Mesenchymal stem cell (in vitro differentiated cells and primary cell): ENCODE measurements at regions not wholly inside any gene's neighbourhood (a gene's known extent, or its start where the extent isn't known, plus 50 kb on each side); places are given as distances from the start of the nearest gene placed in this dataset.
A peak's percentile ranks its signal among the peaks of the same experiment; 100 is the strongest.

Source experiments
- DNase-seq: peaks from one replicate; pipeline ENCODE4 v3.0.0-alpha.2; 2013
- H2AFZ ChIP-seq: one replicate; pipeline ENCODE4 v1.6.1; 2013; ENCODE audit warnings: low read depth, mild to moderate bottlenecking, control low read depth, inconsistent platforms, low read length, moderate library complexity
- H2AK5ac ChIP-seq: 2 replicates; pipeline ENCODE4 v1.6.1; 2013; ENCODE audit warnings: low read length, moderate library complexity, mild to moderate bottlenecking, inconsistent platforms; ENCODE audit not compliant: severe bottlenecking
- H2BK120ac ChIP-seq: one replicate; pipeline ENCODE4 v1.6.1; 2013; ENCODE audit warnings: low read depth, mild to moderate bottlenecking, inconsistent platforms, low read length, moderate library complexity
- H2BK12ac ChIP-seq, 2 experiments: one replicate each; pipeline ENCODE4 v1.6.1; 2013; ENCODE audit warnings: inconsistent platforms in 2 of 2, low read length in 2 of 2, mild to moderate bottlenecking in 2 of 2, moderate library complexity in 2 of 2, control low read depth in 1 of 2
- H2BK15ac ChIP-seq: one replicate; pipeline ENCODE4 v1.6.1; 2013; ENCODE audit warnings: mild to moderate bottlenecking, low read depth, inconsistent platforms; ENCODE audit not compliant: poor library complexity, severe bottlenecking
- H2BK5ac ChIP-seq: 2 replicates; pipeline ENCODE4 v1.6.1; 2013; ENCODE audit warnings: low read depth, mild to moderate bottlenecking, low read length, control low read depth, inconsistent platforms; ENCODE audit not compliant: poor library complexity, severe bottlenecking
- H3K14ac ChIP-seq, 2 experiments: one replicate each; pipeline ENCODE4 v1.6.1; 2013; ENCODE audit warnings: inconsistent platforms in 2 of 2, low read length in 2 of 2, control low read depth in 1 of 2, mild to moderate bottlenecking in 1 of 2, moderate library complexity in 1 of 2
- H3K18ac ChIP-seq, 2 experiments: one replicate each; pipeline ENCODE4 v1.6.1; 2013; ENCODE audit warnings: inconsistent platforms in 2 of 2, low read length in 2 of 2, control low read depth in 1 of 2, low read depth in 1 of 2, mild to moderate bottlenecking in 1 of 2
- H3K23ac ChIP-seq, 2 experiments: one replicate each; pipeline ENCODE4 v1.6.1; 2013; ENCODE audit warnings: inconsistent platforms in 2 of 2, low read length in 2 of 2, mild to moderate bottlenecking in 2 of 2, moderate library complexity in 2 of 2, control low read depth in 1 of 2
- H3K27ac ChIP-seq: 2 replicates; pipeline ENCODE4 v1.5.1; 2013; ENCODE audit warnings: mild to moderate bottlenecking, moderate library complexity, low read length, control low read depth, inconsistent platforms; ENCODE audit not compliant: poor library complexity, severe bottlenecking
- H3K27me3 ChIP-seq, 2 experiments: 2 replicates each; pipeline versions ENCODE4 v1.6.1 to v1.7.0; 2013; ENCODE audit warnings: low read length in 2 of 2, mild to moderate bottlenecking in 2 of 2, moderate library complexity in 2 of 2, control low read depth in 1 of 2, inconsistent platforms in 1 of 2; ENCODE audit not compliant: control insufficient read depth in 1 of 2, insufficient read depth in 1 of 2
- H3K36me3 ChIP-seq, 2 experiments: 2 replicates each; pipeline versions ENCODE4 v1.6.1 to v1.7.0; 2013; ENCODE audit warnings: low read length in 2 of 2, control low read depth in 1 of 2, inconsistent platforms in 1 of 2, low read depth in 1 of 2, mild to moderate bottlenecking in 1 of 2; ENCODE audit not compliant: insufficient read depth in 2 of 2, control insufficient read depth in 1 of 2
- H3K4ac ChIP-seq, 2 experiments: one replicate each; pipeline ENCODE4 v1.6.1; 2013; ENCODE audit warnings: inconsistent platforms in 2 of 2, low read length in 2 of 2, mild to moderate bottlenecking in 2 of 2, moderate library complexity in 2 of 2, control low read depth in 1 of 2, low read depth in 1 of 2
- H3K4me1 ChIP-seq: 2 replicates; pipeline ENCODE4 v1.6.1; 2013; ENCODE audit warnings: low read depth, low read length, control low read depth; ENCODE audit not compliant: control insufficient read depth, insufficient read depth
- H3K4me2 ChIP-seq: 2 replicates; pipeline ENCODE4 v1.6.1; 2013; ENCODE audit warnings: low read length, mild to moderate bottlenecking, inconsistent platforms; ENCODE audit not compliant: poor library complexity, severe bottlenecking
- H3K4me3 ChIP-seq, 2 experiments: 2 replicates each; pipeline versions ENCODE4 v1.5.1 to v1.7.0; 2013; ENCODE audit warnings: low read length in 2 of 2, mild to moderate bottlenecking in 2 of 2, control low read depth in 1 of 2, low read depth in 1 of 2; ENCODE audit not compliant: insufficient read depth in 1 of 2
- H3K79me1 ChIP-seq: replicated peaks from 2 replicates; pipeline ENCODE4 v1.6.1; 2013; ENCODE audit warnings: mild to moderate bottlenecking, control low read depth, low read length, inconsistent platforms; ENCODE audit not compliant: poor library complexity, severe bottlenecking
- H3K9ac ChIP-seq: 2 replicates; pipeline ENCODE4 v1.7.0; 2013; ENCODE audit warnings: mild to moderate bottlenecking, low read length, moderate library complexity
- H3K9me3 ChIP-seq: 2 replicates; pipeline ENCODE4 v1.7.0; 2013; ENCODE audit warnings: mild to moderate bottlenecking, low read length; ENCODE audit not compliant: control insufficient read depth
- H4K8ac ChIP-seq: one replicate; pipeline ENCODE4 v1.6.1; 2013; ENCODE audit warnings: inconsistent platforms, mild to moderate bottlenecking, low read length, moderate library complexity
- H4K91ac ChIP-seq: one replicate; pipeline ENCODE4 v1.6.1; 2013; ENCODE audit warnings: mild to moderate bottlenecking, low read length, inconsistent platforms
- WGBS: methylation state at CpG from one replicate; pipeline ENCODE4 v1.1.7; 2013; ENCODE audit warnings: mixed read lengths; 5-methylcytosine and 5-hydroxymethylcytosine counted together

- H2AK5ac ChIP-seq = no peak overlapping the region
- H3K27me3 ChIP-seq = no peaks in the 10 kb centered on the region
- no peak overlapping the region for H3K4ac ChIP-seq
- H2BK5ac ChIP-seq = no peak overlapping the region
- H3K14ac ChIP-seq = no peak overlapping the region
- H3K9ac ChIP-seq = no peak overlapping the region
- H3K36me3 ChIP-seq = no peaks in the 10 kb centered on the region
- H2BK120ac ChIP-seq = no peak overlapping the region
- no peak overlapping the region for H2BK12ac ChIP-seq
- H2AFZ ChIP-seq = no peak overlapping the region
- DNase-seq = peak; percentile 64
- H3K27ac ChIP-seq = no peak overlapping the region
- H3K9me3 ChIP-seq = peaks cover under 1% of the 10 kb centered on the region
- peaks cover 3% of the 10 kb centered on the region for H3K4me1 ChIP-seq
- H3K18ac ChIP-seq = no peak overlapping the region
- no peak overlapping the region for H3K4me3 ChIP-seq
- H4K91ac ChIP-seq = no peak overlapping the region
- no peak overlapping the region for H3K4me2 ChIP-seq
- WGBS = 4% methylated on average over 6 of the region's 7 CpGs
- no peaks in the 10 kb centered on the region for H3K79me1 ChIP-seq
- H4K8ac ChIP-seq = no peak overlapping the region
- no peak overlapping the region for H3K23ac ChIP-seq
- no peak overlapping the region for H2BK15ac ChIP-seq
Observed at GRCh38 chr5:113678924-113679575, 165.6 kb downstream of the YTHDC2 start.

DNA sequence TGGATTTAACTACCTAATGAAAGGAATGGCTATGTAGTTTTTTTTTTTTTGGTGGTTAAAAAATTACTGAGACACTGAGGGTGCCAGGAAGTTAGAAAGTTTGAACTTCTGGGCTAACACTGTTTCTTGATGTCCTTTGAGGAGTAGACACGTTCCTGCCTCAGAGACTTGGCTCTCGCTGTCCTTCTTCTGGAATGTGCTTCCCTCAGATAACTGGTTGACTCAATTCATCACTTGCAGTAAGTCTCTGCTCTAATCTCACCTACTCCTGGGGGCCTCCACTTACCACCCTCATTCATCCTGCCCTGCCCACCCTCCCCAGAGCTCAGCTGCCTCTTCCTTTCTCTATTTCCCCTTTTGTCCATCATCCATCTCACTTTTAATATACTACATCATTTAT lies 167.0 kb downstream of the YTHDC2 start:
- no peak overlapping the region for H3K9ac ChIP-seq
- no peak overlapping the region for H2BK120ac ChIP-seq
- H2BK5ac ChIP-seq = no peak overlapping the region
- no peak overlapping the region for H2BK12ac ChIP-seq
- H3K14ac ChIP-seq = no peak overlapping the region
- WGBS = 53% methylated on average over 2 of the region's 2 CpGs
- H3K36me3 ChIP-seq = no peaks in the 10 kb centered on the region
- H3K27ac ChIP-seq = no peak overlapping the region
- H3K23ac ChIP-seq = no peak overlapping the region
- DNase-seq = no peak
- no peaks in the 10 kb centered on the region for H3K79me1 ChIP-seq
- no peak overlapping the region for H3K18ac ChIP-seq
- no peaks in the 10 kb centered on the region for H3K27me3 ChIP-seq
- H2AFZ ChIP-seq = no peak overlapping the region
- H2AK5ac ChIP-seq = no peak overlapping the region
- H3K4ac ChIP-seq = no peak overlapping the region
- no peaks in the 10 kb centered on the region for H3K9me3 ChIP-seq
- no peak overlapping the region for H3K4me3 ChIP-seq
- no peak overlapping the region for H2BK15ac ChIP-seq
- no peak overlapping the region for H3K4me2 ChIP-seq
- no peak overlapping the region for H4K8ac ChIP-seq
- H3K4me1 ChIP-seq = peaks cover 3% of the 10 kb centered on the region
- H4K91ac ChIP-seq = no peak overlapping the region

DNA sequence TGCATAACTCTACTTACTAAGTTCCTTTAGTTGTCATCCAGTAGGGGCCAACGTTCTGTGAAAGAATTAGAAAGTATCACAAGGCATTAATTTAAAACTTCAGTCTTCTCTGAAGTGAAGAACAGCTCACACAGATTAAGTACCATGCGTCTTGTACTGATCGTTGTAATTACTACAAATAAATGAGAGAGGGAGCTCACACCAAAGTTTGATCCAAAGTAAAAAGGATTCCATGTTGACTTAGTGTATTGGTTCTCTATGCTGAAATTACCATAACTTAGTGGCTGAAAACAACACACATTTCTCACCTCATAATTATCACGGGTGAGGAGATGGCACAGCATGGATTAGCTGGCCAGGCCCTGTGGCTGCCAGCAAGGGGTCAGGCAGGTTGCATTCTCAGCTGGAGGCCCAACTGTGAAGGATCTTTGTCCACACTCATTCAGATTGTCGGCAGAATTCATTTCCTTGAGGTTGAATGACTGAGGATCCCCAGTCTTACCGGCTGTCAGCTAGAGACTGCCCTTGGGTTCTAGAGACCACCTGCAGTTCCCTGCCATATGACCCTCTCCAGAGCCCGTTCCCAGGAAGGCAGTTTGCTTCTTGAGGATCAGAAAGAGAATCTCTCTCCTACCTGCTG lies 169.1 kb downstream of the YTHDC2 start:
- Histone ChIP-seq H2BK120ac (no peak overlapping the region), H3K14ac (no peak overlapping the region), H2AFZ (peak overlapping the region; percentile 70), H3K79me1 (no peaks in the 10 kb centered on the region), H3K27me3 (peaks cover 0 to 3% of the 10 kb centered on the region in 2 experiments), H3K4ac (no peak overlapping the region), H2BK12ac (no peak overlapping the region), H3K9me3 (no peaks in the 10 kb centered on the region), H2AK5ac (no peak overlapping the region), H3K9ac (no peak overlapping the region), H2BK15ac (no peak overlapping the region), H3K23ac (no peak overlapping the region), H2BK5ac (no peak overlapping the region), H3K4me1 (peaks cover 3% of the 10 kb centered on the region), H4K91ac (peak overlapping the region; percentile 84), H3K18ac (no peak overlapping the region), H3K4me3 (no peak overlapping the region), H3K27ac (no peak overlapping the region), H4K8ac (peak overlapping the region; percentile 55), H3K36me3 (no peaks in the 10 kb centered on the region), H3K4me2 (no peak overlapping the region)
- 33% methylated on average over 5 of the region's 7 CpGs for whole genome bisulfite sequencing
- peak; percentile 29 for DNase-seq

GRCh38 chr5:113683211-113683610 lies 169.7 kb downstream of the YTHDC2 start:
- Histone ChIP-seq H3K4me3 (no peak overlapping the region), H3K14ac (no peak overlapping the region), H3K27me3 (peaks cover 0 to 3% of the 10 kb centered on the region in 2 experiments), H3K4me1 (peaks cover 3% of the 10 kb centered on the region), H3K4me2 (no peak overlapping the region), H3K27ac (no peak overlapping the region), H3K9me3 (no peaks in the 10 kb centered on the region), H3K36me3 (no peaks in the 10 kb centered on the region), H2AFZ (no peak overlapping the region), H2BK5ac (no peak overlapping the region), H3K18ac (no peak overlapping the region), H2BK12ac (no peak overlapping the region), H4K91ac (no peak overlapping the region), H2AK5ac (no peak overlapping the region), H2BK120ac (no peak overlapping the region), H4K8ac (no peak overlapping the region), H3K79me1 (no peaks in the 10 kb centered on the region), H3K23ac (no peak overlapping the region), H3K9ac (no peak overlapping the region), H3K4ac (no peak overlapping the region), H2BK15ac (no peak overlapping the region)
- DNase-seq = no peak
- WGBS = 64% methylated on average over 2 of the region's 2 CpGs
